Osteocyte (in vitro differentiated cells): ENCODE measurements at regions not wholly inside any gene's neighbourhood (a gene's known extent, or its start where the extent isn't known, plus 50 kb on each side); places are given as distances from the start of the nearest gene placed in this dataset.

ENCODE experiments used
- DNase-seq: peaks from one replicate; pipeline ENCODE4 v3.0.0; 2021; ENCODE audit warnings: mixed read lengths; ENCODE audit not compliant: unreplicated experiment; ENCODE audit errors: extremely low spot score
- H3K27ac Mint-ChIP-seq: one replicate; pipeline ENCODE4 v1.8.0; 2021; ENCODE audit warnings: mild to moderate bottlenecking, mixed read lengths; ENCODE audit not compliant: unreplicated experiment
- H3K27me3 Mint-ChIP-seq: one replicate; pipeline ENCODE4 v1.8.0; 2021; ENCODE audit warnings: mixed read lengths; ENCODE audit not compliant: unreplicated experiment
- H3K36me3 Mint-ChIP-seq: one replicate; pipeline ENCODE4 v1.8.0; 2021; ENCODE audit warnings: mixed read lengths; ENCODE audit not compliant: unreplicated experiment
- H3K4me1 Mint-ChIP-seq: one replicate; pipeline ENCODE4 v1.8.0; 2021; ENCODE audit warnings: mixed read lengths; ENCODE audit not compliant: unreplicated experiment
- H3K4me3 Mint-ChIP-seq: one replicate; pipeline ENCODE4 v1.8.0; 2021; ENCODE audit warnings: mild to moderate bottlenecking, moderate library complexity, mixed read lengths; ENCODE audit not compliant: unreplicated experiment
- H3K9me3 Mint-ChIP-seq: one replicate; pipeline ENCODE4 v1.8.0; 2021; ENCODE audit warnings: mixed read lengths; ENCODE audit not compliant: unreplicated experiment
- TF ChIP-seq, protein P1 (sequence below): fragments of 200-600 bp; sonication (generic); IDR thresholded peaks from 2 replicates; pipeline ENCODE4 v1.5.0; 2021; ENCODE audit warnings: antibody characterized with exemption, mild to moderate bottlenecking, moderate library complexity

GRCh38 chr16:85334718-85335583 lies 222.7 kb upstream of the CIBAR2 start:
- Mint-ChIP-seq H3K4me3 (no peak overlapping the region), H3K9me3 (no peaks in the 10 kb centered on the region), H3K27me3 (no peaks in the 10 kb centered on the region), H3K27ac (peak overlapping the region; percentile 15), H3K4me1 (peaks cover 29% of the 10 kb centered on the region), H3K36me3 (peaks cover 2% of the 10 kb centered on the region)
- DNase-seq, result no peak
- TF ChIP-seq, protein P1, sequence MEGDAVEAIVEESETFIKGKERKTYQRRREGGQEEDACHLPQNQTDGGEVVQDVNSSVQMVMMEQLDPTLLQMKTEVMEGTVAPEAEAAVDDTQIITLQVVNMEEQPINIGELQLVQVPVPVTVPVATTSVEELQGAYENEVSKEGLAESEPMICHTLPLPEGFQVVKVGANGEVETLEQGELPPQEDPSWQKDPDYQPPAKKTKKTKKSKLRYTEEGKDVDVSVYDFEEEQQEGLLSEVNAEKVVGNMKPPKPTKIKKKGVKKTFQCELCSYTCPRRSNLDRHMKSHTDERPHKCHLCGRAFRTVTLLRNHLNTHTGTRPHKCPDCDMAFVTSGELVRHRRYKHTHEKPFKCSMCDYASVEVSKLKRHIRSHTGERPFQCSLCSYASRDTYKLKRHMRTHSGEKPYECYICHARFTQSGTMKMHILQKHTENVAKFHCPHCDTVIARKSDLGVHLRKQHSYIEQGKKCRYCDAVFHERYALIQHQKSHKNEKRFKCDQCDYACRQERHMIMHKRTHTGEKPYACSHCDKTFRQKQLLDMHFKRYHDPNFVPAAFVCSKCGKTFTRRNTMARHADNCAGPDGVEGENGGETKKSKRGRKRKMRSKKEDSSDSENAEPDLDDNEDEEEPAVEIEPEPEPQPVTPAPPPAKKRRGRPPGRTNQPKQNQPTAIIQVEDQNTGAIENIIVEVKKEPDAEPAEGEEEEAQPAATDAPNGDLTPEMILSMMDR, result no peak

DNA sequence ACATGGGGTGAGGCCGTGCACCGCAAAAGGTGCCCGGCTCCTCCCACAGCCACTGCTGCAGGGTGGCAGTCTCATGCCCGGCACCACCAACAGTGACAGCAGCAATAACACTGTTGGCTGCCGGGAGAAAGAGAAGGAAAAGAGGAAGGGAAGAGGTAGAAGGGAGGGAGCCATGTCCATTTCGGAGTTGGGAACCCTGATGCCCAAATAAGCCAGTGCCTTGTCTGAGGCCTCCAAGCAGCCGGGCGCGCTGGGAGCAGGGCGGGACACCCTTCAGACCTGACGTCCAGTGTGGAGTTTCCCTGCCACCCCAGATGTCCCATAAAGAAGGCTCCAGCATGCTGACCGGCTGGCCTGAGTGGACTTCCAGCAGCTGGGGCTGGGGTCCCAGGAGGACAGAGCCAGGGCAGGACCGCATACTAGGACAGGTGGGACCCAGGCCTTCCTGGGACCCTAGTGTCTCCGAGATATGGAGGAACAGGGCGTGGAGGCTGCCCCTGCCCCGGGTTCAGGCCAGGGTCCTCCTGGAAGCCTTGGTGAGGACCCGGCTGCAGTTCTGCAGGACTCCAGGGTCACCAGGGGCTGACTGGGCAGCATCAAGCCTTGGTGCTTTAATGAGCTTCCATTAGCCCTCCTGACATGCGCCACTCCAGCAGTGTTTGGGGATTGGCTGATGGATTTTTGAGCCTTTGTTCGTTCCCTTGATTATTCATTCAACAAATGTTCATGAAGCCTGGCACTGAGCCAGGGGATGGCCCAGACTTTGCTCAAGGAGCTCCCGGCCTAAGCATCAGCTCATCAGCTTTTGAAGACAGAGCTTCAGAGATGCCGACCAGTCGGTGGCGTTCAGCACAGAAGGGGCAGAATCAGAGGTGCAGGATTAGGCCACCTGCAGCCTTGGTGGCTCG lies 223.6 kb upstream of the CIBAR2 start:
- no peak for DNase-seq
- Mint-ChIP-seq H3K4me3 (no peak overlapping the region), H3K9me3 (no peaks in the 10 kb centered on the region), H3K27ac (no peak overlapping the region), H3K4me1 (peaks cover 20% of the 10 kb centered on the region), H3K36me3 (peaks cover 2% of the 10 kb centered on the region), H3K27me3 (no peaks in the 10 kb centered on the region)
- TF ChIP-seq, protein P1, result no peak

- TF ChIP-seq, protein P1, result no peak
- H3K9me3 Mint-ChIP-seq, result no peaks in the 10 kb centered on the region
- H3K27ac Mint-ChIP-seq, result no peak overlapping the region
- peaks cover 14% of the 10 kb centered on the region for H3K4me1 Mint-ChIP-seq
- DNase-seq, result no peak
- no peak overlapping the region for H3K4me3 Mint-ChIP-seq
- H3K27me3 Mint-ChIP-seq, result no peaks in the 10 kb centered on the region
- peaks cover 2% of the 10 kb centered on the region for H3K36me3 Mint-ChIP-seq
Observed at GRCh38 chr16:85337910-85338637, 225.8 kb upstream of the CIBAR2 start.

GRCh38 chr16:85338638-85338982 lies 226.3 kb upstream of the CIBAR2 start:
- Mint-ChIP-seq H3K27ac (no peak overlapping the region), H3K4me1 (peaks cover 14% of the 10 kb centered on the region), H3K36me3 (peaks cover 2% of the 10 kb centered on the region), H3K27me3 (no peaks in the 10 kb centered on the region), H3K9me3 (no peaks in the 10 kb centered on the region), H3K4me3 (no peak overlapping the region)
- DNase-seq, result no peak
- TF ChIP-seq, protein P1, result no peak
